Umbilical cord (tissue), 1 donor: ENCODE measurements at regions not wholly inside any gene's neighbourhood (a gene's known extent, or its start where the extent isn't known, plus 50 kb on each side); places are given as distances from the start of the nearest gene placed in this dataset.

Experiments
- DNase-seq: peaks from one replicate; pipeline ENCODE4 v3.0.0-alpha.2; 2015; ENCODE audit warnings: low spot score

GRCh38 chr14:104356020-104356737 is 217.8 kb downstream of the KIF26A start:
- peak; percentile 38 for DNase-seq

GRCh38 chr14:104356738-104357688 is 218.6 kb downstream of the KIF26A start:
- DNase-seq = no peak

- DNase-seq = no peak
Measured at GRCh38 chr14:104357689-104358527, 219.5 kb downstream of the KIF26A start.

GRCh38 chr14:104358528-104359300 is 220.3 kb downstream of the KIF26A start:
- no peak for DNase-seq

- DNase-seq = no peak
Measured at GRCh38 chr14:104359301-104359968, 220.1 kb upstream of the C14orf180 start.

- no peak for DNase-seq
Measured at GRCh38 chr14:104359969-104360442, 219.6 kb upstream of the C14orf180 start.

GRCh38 chr14:104360501-104360900 is 219.1 kb upstream of the C14orf180 start:
- DNase-seq = no peak

GRCh38 chr14:104361101-104361591 is 218.4 kb upstream of the C14orf180 start:
- DNase-seq = no peak

- no peak for DNase-seq
Measured at GRCh38 chr14:104361921-104362681, 217.5 kb upstream of the C14orf180 start.

- DNase-seq = no peak
Measured at GRCh38 chr14:104362761-104363605, 216.6 kb upstream of the C14orf180 start.

GRCh38 chr14:104363891-104364760 is 215.4 kb upstream of the C14orf180 start:
- no peak for DNase-seq

GRCh38 chr14:104364830-104365229 is 214.7 kb upstream of the C14orf180 start:
- DNase-seq = no peak

GRCh38 chr14:104366931-104367865 is 212.4 kb upstream of the C14orf180 start:
- DNase-seq = no peak

GRCh38 chr14:104367866-104368750 is 211.5 kb upstream of the C14orf180 start:
- DNase-seq = no peak

GRCh38 chr14:104368751-104369100 is 210.8 kb upstream of the C14orf180 start:
- no peak for DNase-seq
